IMR-90 (cell line): ENCODE measurements at regions not wholly inside any gene's neighbourhood (a gene's known extent, or its start where the extent isn't known, plus 50 kb on each side); places are given as distances from the start of the nearest gene placed in this dataset.

Experiments used
- ATAC-seq: fragments of 200-7000 bp; cut with Tn5 transposase; 2 replicates; pipeline ENCODE4 v1.9.1; 2020; ENCODE audit warnings: low read depth, mild to moderate bottlenecking, moderate library complexity
- BruUV-seq: library from RNA; stranded (reverse); fragments of 400-500 nt; replicated peaks from 2 replicates; lab custom pipeline; 2021; lab: Mats Ljungman, UMichigan
- CTCF ChIA-PET: fragments of 300-600 bp; formaldehyde crosslinking; extraction: SDS; loops from one replicate; lab custom pipeline; 2021; ENCODE audit warnings: antibody characterized with exemption; lab: Yijun Ruan, JAX
- POLR2A ChIA-PET: fragments of 300-600 bp; sonication (Branson Sonifier 250); formaldehyde crosslinking; loops from one replicate; lab custom pipeline; 2022; ENCODE audit warnings: antibody characterized with exemption; ENCODE audit not compliant: unreplicated experiment; lab: Charles Lee
- DNase-seq: peaks from one replicate; pipeline ENCODE4 v3.0.0; 2013
- H2AFZ ChIP-seq: replicated peaks from 2 replicates; pipeline ENCODE3; 2013; ENCODE audit warnings: low read length, mild to moderate bottlenecking; ENCODE audit not compliant: poor library complexity
- H2AK5ac ChIP-seq: 2 replicates; pipeline ENCODE4 v1.6.1; 2013; ENCODE audit warnings: low read depth, low read length, inconsistent platforms
- H2AK9ac ChIP-seq: replicated peaks from 2 replicates; pipeline ENCODE3; 2013; ENCODE audit warnings: mild to moderate bottlenecking, low read depth, low read length, moderate library complexity; ENCODE audit not compliant: poor library complexity
- H2BK120ac ChIP-seq: 2 replicates; pipeline ENCODE4 v1.6.1; 2013; ENCODE audit warnings: low read depth, low read length, inconsistent platforms
- H2BK15ac ChIP-seq: 3 replicates; pipeline ENCODE4 v1.6.1; 2013; ENCODE audit warnings: low read depth, low read length, inconsistent platforms
- H2BK20ac ChIP-seq: 2 replicates; pipeline ENCODE4 v1.6.1; 2013; ENCODE audit warnings: low read depth, mild to moderate bottlenecking, inconsistent platforms, low read length, moderate library complexity
- H2BK5ac ChIP-seq: 2 replicates; pipeline ENCODE4 v1.6.1; 2013; ENCODE audit warnings: mild to moderate bottlenecking, low read depth, low read length, inconsistent platforms; ENCODE audit not compliant: poor library complexity, severe bottlenecking
- H3K14ac ChIP-seq: replicated peaks from 2 replicates; pipeline ENCODE4 v1.6.1; 2013; ENCODE audit warnings: low read depth, low read length, inconsistent platforms
- H3K18ac ChIP-seq: 2 replicates; pipeline ENCODE4 v1.6.1; 2013; ENCODE audit warnings: low read depth, low read length, control low read depth
- H3K23ac ChIP-seq: 2 replicates; pipeline ENCODE4 v1.6.1; 2013; ENCODE audit warnings: low read depth, low read length, inconsistent platforms
- H3K27ac ChIP-seq: 2 replicates; pipeline ENCODE4 v1.5.1; 2013; ENCODE audit warnings: mild to moderate bottlenecking, control low read depth, low read length; ENCODE audit not compliant: insufficient read depth
- H3K27me3 ChIP-seq: 2 replicates; pipeline ENCODE4 v1.6.1; 2013; ENCODE audit warnings: low read length; ENCODE audit not compliant: control insufficient read depth, insufficient read depth
- H3K36me3 ChIP-seq: 2 replicates; pipeline ENCODE4 v1.6.1; 2013; ENCODE audit warnings: low read length, mixed read lengths; ENCODE audit not compliant: control insufficient read depth, insufficient read depth
- H3K4ac ChIP-seq: 2 replicates; pipeline ENCODE4 v1.6.1; 2013; ENCODE audit warnings: low read depth, low read length, inconsistent platforms
- H3K4me1 ChIP-seq: 2 replicates; pipeline ENCODE4 v1.6.1; 2013; ENCODE audit warnings: low read length, mixed read lengths; ENCODE audit not compliant: control insufficient read depth, insufficient read depth
- H3K4me2 ChIP-seq: 2 replicates; pipeline ENCODE4 v1.6.1; 2013; ENCODE audit warnings: low read depth, mild to moderate bottlenecking, control low read depth, low read length, moderate library complexity
- H3K4me3 ChIP-seq: 2 replicates; pipeline ENCODE4 v1.5.1; 2013; ENCODE audit warnings: low read depth, mild to moderate bottlenecking, control low read depth, low read length, moderate library complexity; ENCODE audit not compliant: insufficient read depth
- H3K56ac ChIP-seq: 2 replicates; pipeline ENCODE4 v1.6.1; 2013; ENCODE audit warnings: low read length, inconsistent platforms; ENCODE audit not compliant: insufficient read depth; ENCODE audit errors: extremely low read depth
- H3K79me1 ChIP-seq, 2 experiments: 2 replicates each; pipeline ENCODE4 v1.6.1; 2013; ENCODE audit warnings: low read length in 2 of 2, inconsistent platforms in 1 of 2, low read depth in 1 of 2
- H3K9ac ChIP-seq: 2 replicates; pipeline ENCODE4 v1.6.1; 2013; ENCODE audit warnings: low read depth, low read length, control low read depth
- H3K9me1 ChIP-seq: 2 replicates; pipeline ENCODE4 v1.6.1; 2013; ENCODE audit warnings: low read length, inconsistent platforms; ENCODE audit not compliant: insufficient read depth
- H3K9me3 ChIP-seq: 2 replicates; pipeline ENCODE4 v1.6.1; 2013; ENCODE audit warnings: low read length; ENCODE audit not compliant: control insufficient read depth, insufficient read depth
- H4K20me1 ChIP-seq: 2 replicates; pipeline ENCODE4 v1.6.1; 2013; ENCODE audit warnings: low read length, inconsistent platforms; ENCODE audit not compliant: insufficient read depth
- H4K5ac ChIP-seq: 2 replicates; pipeline ENCODE4 v1.6.1; 2013; ENCODE audit warnings: mild to moderate bottlenecking, low read depth, low read length, control low read depth
- H4K8ac ChIP-seq, 2 experiments: 2 replicates each; pipeline ENCODE4 v1.6.1; 2013; ENCODE audit warnings: low read depth in 2 of 2, low read length in 2 of 2, control low read depth in 1 of 2, inconsistent platforms in 1 of 2
- H4K91ac ChIP-seq: 2 replicates; pipeline ENCODE4 v1.6.1; 2013; ENCODE audit warnings: low read depth, low read length, inconsistent platforms; ENCODE audit not compliant: insufficient read depth
- BHLHE40 ChIP-seq: fragments of 150-350 bp; IDR thresholded peaks from 2 replicates; pipeline ENCODE4 v1.6.1; 2016; ENCODE audit warnings: mild to moderate bottlenecking, low read depth, low read length
- CHD1 ChIP-seq: IDR thresholded peaks from 2 replicates; pipeline ENCODE4 v1.6.1; 2012; ENCODE audit warnings: low read depth, low read length, improper control_type of control experiment
- MAFK ChIP-seq: IDR thresholded peaks from 2 replicates; pipeline ENCODE4 v1.6.1; 2012; ENCODE audit warnings: low read depth, low read length, improper control_type of control experiment
- MAZ ChIP-seq: IDR thresholded peaks from 2 replicates; pipeline ENCODE4 v1.6.1; 2012; ENCODE audit warnings: low read depth, mild to moderate bottlenecking, low read length, improper control_type of control experiment, moderate library complexity, borderline replicate concordance
- MXI1 ChIP-seq: IDR thresholded peaks from 2 replicates; pipeline ENCODE4 v1.6.1; 2012; ENCODE audit warnings: low read depth, mild to moderate bottlenecking, low read length, moderate library complexity, borderline replicate concordance
- NFE2L2 ChIP-seq: fragments of 150-350 bp; IDR thresholded peaks from 2 replicates; pipeline ENCODE4 v1.6.1; 2016; ENCODE audit warnings: low read depth, mild to moderate bottlenecking, low read length
- POLR2A ChIP-seq: IDR thresholded peaks from 2 replicates; pipeline ENCODE4 v1.6.1; 2012; ENCODE audit warnings: mild to moderate bottlenecking, low read depth, low read length
- RCOR1 ChIP-seq: IDR thresholded peaks from 2 replicates; pipeline ENCODE4 v1.6.1; 2012; ENCODE audit warnings: mild to moderate bottlenecking, low read length, improper control_type of control experiment; ENCODE audit not compliant: insufficient replicate concordance
- RFX5 ChIP-seq: IDR thresholded peaks from 2 replicates; pipeline ENCODE4 v1.8.0; 2012; ENCODE audit warnings: low read depth, mild to moderate bottlenecking, low read length, moderate library complexity
- SMC3 ChIP-seq: fragments of 150-350 bp; IDR thresholded peaks from 2 replicates; pipeline ENCODE4 v1.6.1; 2016; ENCODE audit warnings: low read depth, mild to moderate bottlenecking, antibody characterized with exemption, low read length, moderate library complexity
- dilution Hi-C: fragments of 300-500 bp; cut with HindIII; formaldehyde crosslinking; loops from one replicate; pipeline ENCODE4 v1.14.3; 2018; ENCODE audit warnings: low sequenced_read_pairs; ENCODE audit not compliant: unreplicated experiment
- in situ Hi-C: fragments of 300-500 bp; cut with MboI; formaldehyde crosslinking; loops from 3 replicates; pipeline ENCODE4 v1.14.3; 2019; ENCODE audit warnings: low sequenced_read_pairs, inconsistent platforms, mixed read lengths
- intact Hi-C: fragments of 100-400 bp; cut with micrococcal nuclease; formaldehyde crosslinking; loops from 2 replicates; pipeline ENCODE4 v1.10.0; 2022
- TF ChIP-seq, protein P1 (sequence below): fragments of 150-350 bp; IDR thresholded peaks from 2 replicates; pipeline ENCODE4 v1.6.1; 2017; ENCODE audit warnings: mild to moderate bottlenecking, antibody characterized with exemption, low read length, low read depth
- TF ChIP-seq, protein P2 (sequence below): fragments of 150-350 bp; IDR thresholded peaks from 2 replicates; pipeline ENCODE4 v1.6.1; 2016; ENCODE audit warnings: low read depth, mild to moderate bottlenecking, low read length, moderate library complexity, borderline replicate concordance
- TF ChIP-seq, protein P3 (sequence below): conservative IDR thresholded peaks from 2 replicates; pipeline ENCODE4 v1.5.1; 2012; ENCODE audit warnings: mild to moderate bottlenecking, low read depth, low read length, improper control_type of control experiment

DNA sequence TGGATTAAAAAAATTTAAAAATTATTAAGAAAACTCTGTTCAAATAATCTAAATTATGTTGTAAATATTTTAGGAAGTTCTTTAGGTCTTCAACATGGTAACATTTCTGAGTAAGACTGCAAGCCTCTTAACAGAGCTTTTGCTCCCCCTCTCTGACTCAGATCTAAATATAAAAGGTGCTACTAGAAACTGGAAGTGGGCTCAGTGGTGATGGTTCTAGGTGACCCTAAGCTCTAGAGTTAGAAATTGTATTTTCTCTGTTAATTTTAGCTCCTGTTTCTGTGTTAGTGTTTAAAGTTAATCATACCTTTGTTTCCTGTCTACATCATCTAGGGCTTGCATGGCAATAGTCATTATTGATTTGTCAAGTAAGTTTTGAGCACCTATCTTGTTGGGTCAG lies 159.9 kb upstream of the MEIS2 start:
- Histone ChIP-seq H4K5ac (no peak overlapping the region), H3K23ac (no peak overlapping the region), H3K27ac (no peak overlapping the region), H3K56ac (no peak overlapping the region), H3K27me3 (no peaks in the 10 kb centered on the region), H2BK120ac (no peak overlapping the region), H3K4ac (no peak overlapping the region), H3K4me2 (no peak overlapping the region), H4K20me1 (no peaks in the 10 kb centered on the region), H3K4me1 (no peaks in the 10 kb centered on the region), H3K36me3 (no peaks in the 10 kb centered on the region), H4K91ac (no peak overlapping the region), H3K14ac (no peak overlapping the region), H3K9me3 (no peaks in the 10 kb centered on the region), H2BK20ac (no peak overlapping the region), H4K8ac (no peak overlapping the region), H3K9ac (no peak overlapping the region), H2AK9ac (no peak overlapping the region), H3K9me1 (no peaks in the 10 kb centered on the region), H2AFZ (no peak overlapping the region), H2BK15ac (no peak overlapping the region), H3K79me1 (no peaks in the 10 kb centered on the region), H3K18ac (no peak overlapping the region), H3K4me3 (no peak overlapping the region), H2BK5ac (no peak overlapping the region), H2AK5ac (no peak overlapping the region)
- intact Hi-C loops: no loop called here
- DNase-seq (no peak), ATAC-seq (no peak)
- dilution Hi-C loops: no loop called here
- in situ Hi-C loops: no loop called here
- ChIA-PET POLR2A (no interaction called here), CTCF (no interaction called here)
- TF ChIP-seq, protein P1, sequence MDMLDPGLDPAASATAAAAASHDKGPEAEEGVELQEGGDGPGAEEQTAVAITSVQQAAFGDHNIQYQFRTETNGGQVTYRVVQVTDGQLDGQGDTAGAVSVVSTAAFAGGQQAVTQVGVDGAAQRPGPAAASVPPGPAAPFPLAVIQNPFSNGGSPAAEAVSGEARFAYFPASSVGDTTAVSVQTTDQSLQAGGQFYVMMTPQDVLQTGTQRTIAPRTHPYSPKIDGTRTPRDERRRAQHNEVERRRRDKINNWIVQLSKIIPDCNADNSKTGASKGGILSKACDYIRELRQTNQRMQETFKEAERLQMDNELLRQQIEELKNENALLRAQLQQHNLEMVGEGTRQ: no peak
- TF ChIP-seq, protein P2, sequence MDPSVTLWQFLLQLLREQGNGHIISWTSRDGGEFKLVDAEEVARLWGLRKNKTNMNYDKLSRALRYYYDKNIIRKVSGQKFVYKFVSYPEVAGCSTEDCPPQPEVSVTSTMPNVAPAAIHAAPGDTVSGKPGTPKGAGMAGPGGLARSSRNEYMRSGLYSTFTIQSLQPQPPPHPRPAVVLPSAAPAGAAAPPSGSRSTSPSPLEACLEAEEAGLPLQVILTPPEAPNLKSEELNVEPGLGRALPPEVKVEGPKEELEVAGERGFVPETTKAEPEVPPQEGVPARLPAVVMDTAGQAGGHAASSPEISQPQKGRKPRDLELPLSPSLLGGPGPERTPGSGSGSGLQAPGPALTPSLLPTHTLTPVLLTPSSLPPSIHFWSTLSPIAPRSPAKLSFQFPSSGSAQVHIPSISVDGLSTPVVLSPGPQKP: no peak
- TF ChIP-seq CHD1: no peak
- no peak for TF ChIP-seq BHLHE40
- no peak for TF ChIP-seq POLR2A
- TF ChIP-seq RFX5: no peak
- TF ChIP-seq NFE2L2: no peak
- TF ChIP-seq, protein P3, sequence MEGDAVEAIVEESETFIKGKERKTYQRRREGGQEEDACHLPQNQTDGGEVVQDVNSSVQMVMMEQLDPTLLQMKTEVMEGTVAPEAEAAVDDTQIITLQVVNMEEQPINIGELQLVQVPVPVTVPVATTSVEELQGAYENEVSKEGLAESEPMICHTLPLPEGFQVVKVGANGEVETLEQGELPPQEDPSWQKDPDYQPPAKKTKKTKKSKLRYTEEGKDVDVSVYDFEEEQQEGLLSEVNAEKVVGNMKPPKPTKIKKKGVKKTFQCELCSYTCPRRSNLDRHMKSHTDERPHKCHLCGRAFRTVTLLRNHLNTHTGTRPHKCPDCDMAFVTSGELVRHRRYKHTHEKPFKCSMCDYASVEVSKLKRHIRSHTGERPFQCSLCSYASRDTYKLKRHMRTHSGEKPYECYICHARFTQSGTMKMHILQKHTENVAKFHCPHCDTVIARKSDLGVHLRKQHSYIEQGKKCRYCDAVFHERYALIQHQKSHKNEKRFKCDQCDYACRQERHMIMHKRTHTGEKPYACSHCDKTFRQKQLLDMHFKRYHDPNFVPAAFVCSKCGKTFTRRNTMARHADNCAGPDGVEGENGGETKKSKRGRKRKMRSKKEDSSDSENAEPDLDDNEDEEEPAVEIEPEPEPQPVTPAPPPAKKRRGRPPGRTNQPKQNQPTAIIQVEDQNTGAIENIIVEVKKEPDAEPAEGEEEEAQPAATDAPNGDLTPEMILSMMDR: no peak
- no peak for TF ChIP-seq SMC3
- no peak for TF ChIP-seq MAFK
- TF ChIP-seq RCOR1: no peak
- TF ChIP-seq MXI1: no peak
- TF ChIP-seq MAZ: no peak
- no TSS peak for BruUV-seq
